ENCODE measurements at regions not wholly inside any gene's neighbourhood (a gene's known extent, or its start where the extent isn't known, plus 50 kb on each side); places are given as distances from the start of the nearest gene placed in this dataset.

DNA sequence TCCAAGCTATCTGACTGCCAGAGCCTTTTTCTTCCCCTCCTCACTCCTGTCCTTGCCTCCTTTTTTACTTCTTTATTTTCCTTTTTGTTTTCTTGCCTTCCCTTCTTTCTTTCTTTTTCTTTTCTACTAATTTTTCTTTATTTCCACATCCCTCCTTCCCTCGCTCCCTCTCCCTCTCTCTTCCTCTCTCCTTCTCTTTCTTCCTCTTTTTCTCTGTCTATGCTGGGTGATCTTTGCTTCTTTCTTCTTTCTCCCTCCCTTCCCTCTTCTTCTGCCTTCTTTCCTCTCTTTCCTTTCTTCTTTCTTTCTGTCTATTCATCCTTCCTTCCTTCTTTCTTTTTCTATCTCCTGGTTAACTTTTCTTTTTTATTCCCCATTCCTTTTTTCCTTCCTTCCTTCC is 564.8 kb downstream of the NSUN3 start:
- TF ChIP-seq, protein P1, sequence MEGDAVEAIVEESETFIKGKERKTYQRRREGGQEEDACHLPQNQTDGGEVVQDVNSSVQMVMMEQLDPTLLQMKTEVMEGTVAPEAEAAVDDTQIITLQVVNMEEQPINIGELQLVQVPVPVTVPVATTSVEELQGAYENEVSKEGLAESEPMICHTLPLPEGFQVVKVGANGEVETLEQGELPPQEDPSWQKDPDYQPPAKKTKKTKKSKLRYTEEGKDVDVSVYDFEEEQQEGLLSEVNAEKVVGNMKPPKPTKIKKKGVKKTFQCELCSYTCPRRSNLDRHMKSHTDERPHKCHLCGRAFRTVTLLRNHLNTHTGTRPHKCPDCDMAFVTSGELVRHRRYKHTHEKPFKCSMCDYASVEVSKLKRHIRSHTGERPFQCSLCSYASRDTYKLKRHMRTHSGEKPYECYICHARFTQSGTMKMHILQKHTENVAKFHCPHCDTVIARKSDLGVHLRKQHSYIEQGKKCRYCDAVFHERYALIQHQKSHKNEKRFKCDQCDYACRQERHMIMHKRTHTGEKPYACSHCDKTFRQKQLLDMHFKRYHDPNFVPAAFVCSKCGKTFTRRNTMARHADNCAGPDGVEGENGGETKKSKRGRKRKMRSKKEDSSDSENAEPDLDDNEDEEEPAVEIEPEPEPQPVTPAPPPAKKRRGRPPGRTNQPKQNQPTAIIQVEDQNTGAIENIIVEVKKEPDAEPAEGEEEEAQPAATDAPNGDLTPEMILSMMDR (conservative IDR thresholded peaks at IDR 0.05; ENCODE audit: low read depth, low read length) = no peak
- no peak for TF ChIP-seq EZH2 (IDR thresholded peaks at IDR 0.05; ENCODE audit: borderline replicate concordance, low read depth, low read length, poor library complexity, severe bottlenecking)

Measured in A673 (cell line).